ENCODE measurements at regions not wholly inside any gene's neighbourhood (a gene's known extent, or its start where the extent isn't known, plus 50 kb on each side); places are given as distances from the start of the nearest gene placed in this dataset.

DNA sequence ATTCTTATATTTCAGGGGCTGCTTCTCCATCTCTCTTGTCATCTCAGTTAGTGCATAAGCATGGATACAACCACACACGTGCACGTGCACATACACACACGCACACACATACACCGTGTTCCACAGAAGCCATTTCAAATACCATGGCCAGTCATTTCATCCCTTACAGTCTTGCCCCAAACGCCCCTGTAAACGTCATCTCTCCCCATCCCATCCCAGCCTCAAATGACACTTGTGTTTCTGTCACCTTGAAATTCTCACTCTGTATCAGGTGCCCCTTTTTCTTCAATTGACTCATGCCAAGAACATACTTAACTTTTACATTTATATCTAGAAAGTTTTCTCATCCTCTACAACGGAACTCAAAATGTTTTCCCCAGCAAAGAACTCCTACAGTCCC, 220.5 kb downstream of the IRS2 start:
- TF ChIP-seq POLR2A (IDR thresholded peaks at IDR 0.05; ENCODE audit: borderline replicate concordance, extremely low read depth, insufficient read depth, insufficient read length) (no peak), FOSL1 (IDR thresholded peaks at IDR 0.05; ENCODE audit: low read depth) (no peak), POLR2AphosphoS5 (IDR thresholded peaks at IDR 0.05; ENCODE audit: low read depth, low read length) (no peak), ZNF274 (IDR thresholded peaks at IDR 0.05; ENCODE audit: low read depth, low read length) (no peak), ELF1 (IDR thresholded peaks at IDR 0.05; ENCODE audit: borderline replicate concordance, low read depth) (no peak), CEBPB (IDR thresholded peaks at IDR 0.05; ENCODE audit: low read depth) (no peak)
- TF ChIP-seq, protein P1, sequence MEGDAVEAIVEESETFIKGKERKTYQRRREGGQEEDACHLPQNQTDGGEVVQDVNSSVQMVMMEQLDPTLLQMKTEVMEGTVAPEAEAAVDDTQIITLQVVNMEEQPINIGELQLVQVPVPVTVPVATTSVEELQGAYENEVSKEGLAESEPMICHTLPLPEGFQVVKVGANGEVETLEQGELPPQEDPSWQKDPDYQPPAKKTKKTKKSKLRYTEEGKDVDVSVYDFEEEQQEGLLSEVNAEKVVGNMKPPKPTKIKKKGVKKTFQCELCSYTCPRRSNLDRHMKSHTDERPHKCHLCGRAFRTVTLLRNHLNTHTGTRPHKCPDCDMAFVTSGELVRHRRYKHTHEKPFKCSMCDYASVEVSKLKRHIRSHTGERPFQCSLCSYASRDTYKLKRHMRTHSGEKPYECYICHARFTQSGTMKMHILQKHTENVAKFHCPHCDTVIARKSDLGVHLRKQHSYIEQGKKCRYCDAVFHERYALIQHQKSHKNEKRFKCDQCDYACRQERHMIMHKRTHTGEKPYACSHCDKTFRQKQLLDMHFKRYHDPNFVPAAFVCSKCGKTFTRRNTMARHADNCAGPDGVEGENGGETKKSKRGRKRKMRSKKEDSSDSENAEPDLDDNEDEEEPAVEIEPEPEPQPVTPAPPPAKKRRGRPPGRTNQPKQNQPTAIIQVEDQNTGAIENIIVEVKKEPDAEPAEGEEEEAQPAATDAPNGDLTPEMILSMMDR (IDR thresholded peaks at IDR 0.05 in 2 of 3, conservative IDR thresholded peaks at IDR 0.05 in 1 of 3; ENCODE audit: borderline replicate concordance in 1 of 3, insufficient read depth in 1 of 3, low read depth in 2 of 3, low read length in 2 of 3) = no peak

Data from HCT116 (cell line).